ENCODE measurements at regions not wholly inside any gene's neighbourhood (a gene's known extent, or its start where the extent isn't known, plus 50 kb on each side); places are given as distances from the start of the nearest gene placed in this dataset.

DNA sequence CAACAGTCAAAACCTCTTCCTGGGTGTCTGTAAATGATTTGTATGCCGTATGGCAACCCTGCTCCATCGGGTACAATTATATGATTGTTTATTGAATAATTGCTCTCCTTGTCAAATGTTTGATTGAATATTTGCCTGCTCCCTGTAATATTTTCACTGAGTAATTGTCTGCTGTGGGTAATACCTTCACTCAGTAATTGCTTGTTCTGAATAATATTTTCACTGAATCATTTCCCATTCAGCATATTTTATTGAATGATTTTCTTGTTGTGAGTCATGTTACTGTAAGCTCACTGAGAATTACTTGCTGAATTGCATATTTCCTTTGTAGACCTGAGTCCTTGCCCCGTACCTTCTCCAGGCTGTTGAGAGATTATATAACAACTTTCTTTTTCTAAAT is 535.2 kb downstream of the METTL4 start:
- Mint-ChIP-seq H3K4me3 (ENCODE audit: unreplicated experiment) (no peak overlapping the region), H3K27me3 (ENCODE audit: unreplicated experiment) (no peaks in the 10 kb centered on the region), H3K36me3 (ENCODE audit: low read depth, unreplicated experiment) (no peaks in the 10 kb centered on the region), H3K9me3 (ENCODE audit: unreplicated experiment) (no peaks in the 10 kb centered on the region), H3K4me1 (ENCODE audit: unreplicated experiment) (no peaks in the 10 kb centered on the region), H3K27ac (ENCODE audit: unreplicated experiment) (no peak overlapping the region)
- no peak for DNase-seq (ENCODE audit: low spot score)
- TF ChIP-seq, protein P1, sequence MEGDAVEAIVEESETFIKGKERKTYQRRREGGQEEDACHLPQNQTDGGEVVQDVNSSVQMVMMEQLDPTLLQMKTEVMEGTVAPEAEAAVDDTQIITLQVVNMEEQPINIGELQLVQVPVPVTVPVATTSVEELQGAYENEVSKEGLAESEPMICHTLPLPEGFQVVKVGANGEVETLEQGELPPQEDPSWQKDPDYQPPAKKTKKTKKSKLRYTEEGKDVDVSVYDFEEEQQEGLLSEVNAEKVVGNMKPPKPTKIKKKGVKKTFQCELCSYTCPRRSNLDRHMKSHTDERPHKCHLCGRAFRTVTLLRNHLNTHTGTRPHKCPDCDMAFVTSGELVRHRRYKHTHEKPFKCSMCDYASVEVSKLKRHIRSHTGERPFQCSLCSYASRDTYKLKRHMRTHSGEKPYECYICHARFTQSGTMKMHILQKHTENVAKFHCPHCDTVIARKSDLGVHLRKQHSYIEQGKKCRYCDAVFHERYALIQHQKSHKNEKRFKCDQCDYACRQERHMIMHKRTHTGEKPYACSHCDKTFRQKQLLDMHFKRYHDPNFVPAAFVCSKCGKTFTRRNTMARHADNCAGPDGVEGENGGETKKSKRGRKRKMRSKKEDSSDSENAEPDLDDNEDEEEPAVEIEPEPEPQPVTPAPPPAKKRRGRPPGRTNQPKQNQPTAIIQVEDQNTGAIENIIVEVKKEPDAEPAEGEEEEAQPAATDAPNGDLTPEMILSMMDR (IDR thresholded peaks at IDR 0.05; ENCODE audit: unreplicated experiment), result no peak

DNA sequence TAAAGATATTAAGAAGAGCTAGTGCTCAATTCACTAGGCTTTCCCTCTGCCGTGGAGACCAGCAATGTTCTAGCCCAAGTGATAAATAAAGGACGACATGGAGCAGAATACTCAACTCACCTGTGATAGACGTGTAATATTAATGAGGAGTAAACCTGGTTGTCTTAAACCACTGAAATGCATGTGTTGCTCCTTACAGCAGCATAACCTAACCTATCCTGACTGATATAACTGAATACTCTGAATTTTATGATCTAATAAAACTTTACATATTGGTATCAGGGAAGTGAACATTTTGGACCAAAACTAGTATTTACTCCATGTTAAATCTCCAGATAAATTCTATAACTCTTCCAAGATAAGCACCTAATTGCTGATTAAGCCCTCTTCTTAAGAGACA is 531.0 kb downstream of the METTL4 start:
- Mint-ChIP-seq H3K36me3 (ENCODE audit: low read depth, unreplicated experiment) (no peaks in the 10 kb centered on the region), H3K27ac (ENCODE audit: unreplicated experiment) (no peak overlapping the region), H3K27me3 (ENCODE audit: unreplicated experiment) (no peaks in the 10 kb centered on the region), H3K4me1 (ENCODE audit: unreplicated experiment) (no peaks in the 10 kb centered on the region), H3K9me3 (ENCODE audit: unreplicated experiment) (no peaks in the 10 kb centered on the region), H3K4me3 (ENCODE audit: unreplicated experiment) (no peak overlapping the region)
- TF ChIP-seq, protein P1 (IDR thresholded peaks at IDR 0.05; ENCODE audit: unreplicated experiment), result no peak
- DNase-seq (ENCODE audit: low spot score), result no peak

DNA sequence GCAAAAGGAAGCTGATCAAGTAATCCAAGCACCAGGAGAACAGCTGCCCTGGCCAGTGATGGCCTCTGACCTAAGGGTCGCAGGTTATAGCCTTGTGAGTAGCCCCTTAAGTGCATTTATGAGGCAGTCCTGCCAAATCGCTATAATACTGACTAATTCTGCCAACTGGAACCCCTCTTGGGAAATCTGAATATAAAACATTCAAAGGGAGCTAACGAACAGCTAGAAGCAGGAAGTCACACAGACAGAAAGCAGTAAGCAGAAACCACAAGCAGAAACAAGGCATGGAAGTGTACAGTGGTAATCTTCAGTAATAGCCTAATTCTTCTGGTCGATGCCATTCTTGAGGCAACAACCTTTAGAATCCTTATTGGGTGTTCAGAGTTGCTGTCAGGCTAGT is 521.3 kb downstream of the METTL4 start:
- no peak for DNase-seq (ENCODE audit: low spot score)
- Mint-ChIP-seq H3K27ac (ENCODE audit: unreplicated experiment) (no peak overlapping the region), H3K4me3 (ENCODE audit: unreplicated experiment) (no peak overlapping the region), H3K9me3 (ENCODE audit: unreplicated experiment) (no peaks in the 10 kb centered on the region), H3K27me3 (ENCODE audit: unreplicated experiment) (no peaks in the 10 kb centered on the region), H3K4me1 (ENCODE audit: unreplicated experiment) (no peaks in the 10 kb centered on the region), H3K36me3 (ENCODE audit: low read depth, unreplicated experiment) (no peaks in the 10 kb centered on the region)
- TF ChIP-seq, protein P1 (IDR thresholded peaks at IDR 0.05; ENCODE audit: unreplicated experiment), result no peak

DNA sequence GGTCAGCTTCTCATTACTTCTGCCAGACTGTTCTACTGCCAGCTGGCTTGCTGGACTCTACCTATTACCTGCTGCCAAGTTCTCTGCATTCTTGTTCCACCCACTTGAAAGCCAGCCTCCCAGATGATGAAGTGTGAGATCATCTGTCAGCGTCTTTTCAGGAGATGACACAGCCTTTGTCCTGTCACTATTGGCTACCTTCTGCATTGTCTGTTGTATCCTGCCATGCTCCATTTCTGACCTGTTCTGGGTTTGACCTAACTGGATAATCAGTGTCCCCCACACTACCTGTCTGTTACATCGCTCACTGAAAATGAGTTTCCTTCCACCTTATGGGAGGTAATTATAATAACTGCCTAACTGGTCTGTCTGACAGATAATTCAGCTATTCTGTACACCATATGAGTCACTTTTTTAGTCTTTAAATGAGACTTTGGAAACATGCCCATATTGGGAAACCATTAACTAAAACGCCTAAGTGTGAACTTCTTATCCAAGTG is 520.6 kb downstream of the METTL4 start:
- no peak overlapping the region for H3K4me3 Mint-ChIP-seq (ENCODE audit: unreplicated experiment)
- H3K4me1 Mint-ChIP-seq (ENCODE audit: unreplicated experiment), result no peaks in the 10 kb centered on the region
- no peaks in the 10 kb centered on the region for H3K9me3 Mint-ChIP-seq (ENCODE audit: unreplicated experiment)
- H3K36me3 Mint-ChIP-seq (ENCODE audit: low read depth, unreplicated experiment), result no peaks in the 10 kb centered on the region
- no peak overlapping the region for H3K27ac Mint-ChIP-seq (ENCODE audit: unreplicated experiment)
- DNase-seq (ENCODE audit: low spot score), result no peak
- TF ChIP-seq, protein P1 (IDR thresholded peaks at IDR 0.05; ENCODE audit: unreplicated experiment), result no peak
- H3K27me3 Mint-ChIP-seq (ENCODE audit: unreplicated experiment), result no peaks in the 10 kb centered on the region

DNA sequence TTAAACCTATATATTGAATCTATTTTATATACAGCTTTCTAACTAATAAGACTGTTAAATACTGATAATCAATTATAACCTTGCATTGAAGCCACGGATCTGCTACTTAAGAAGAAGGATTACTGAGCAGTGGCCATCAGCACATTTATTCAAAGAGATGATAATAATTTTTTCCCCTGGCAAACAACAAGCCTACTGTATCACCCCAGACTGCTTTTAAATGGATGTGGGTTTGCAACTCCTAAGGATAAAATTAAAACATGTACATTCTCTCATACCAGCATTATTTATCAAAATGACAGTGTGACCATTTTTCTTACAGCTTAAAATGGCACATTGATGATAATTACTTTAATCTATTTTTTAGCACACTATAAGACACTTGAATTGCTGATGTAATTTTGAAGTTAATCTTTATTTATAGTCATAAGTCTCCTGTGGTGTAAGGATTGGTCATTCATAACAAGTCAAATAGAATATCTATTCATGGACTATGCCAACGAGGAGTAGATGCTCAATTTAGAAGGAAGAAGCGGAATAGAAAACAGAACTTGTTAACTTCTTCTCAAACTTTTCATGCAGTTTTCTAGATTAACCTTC is 517.7 kb downstream of the METTL4 start:
- Mint-ChIP-seq H3K36me3 (ENCODE audit: low read depth, unreplicated experiment) (no peaks in the 10 kb centered on the region), H3K9me3 (ENCODE audit: unreplicated experiment) (no peaks in the 10 kb centered on the region), H3K4me1 (ENCODE audit: unreplicated experiment) (peaks cover 3% of the 10 kb centered on the region), H3K27me3 (ENCODE audit: unreplicated experiment) (no peaks in the 10 kb centered on the region), H3K4me3 (ENCODE audit: unreplicated experiment) (no peak overlapping the region), H3K27ac (ENCODE audit: unreplicated experiment) (no peak overlapping the region)
- TF ChIP-seq, protein P1 (IDR thresholded peaks at IDR 0.05; ENCODE audit: unreplicated experiment), result no peak
- DNase-seq (ENCODE audit: low spot score), result no peak
